HFFc6 (cell line): ENCODE measurements at regions not wholly inside any gene's neighbourhood (a gene's known extent, or its start where the extent isn't known, plus 50 kb on each side); places are given as distances from the start of the nearest gene placed in this dataset.

ENCODE experiments used
- DNase-seq: peaks from one replicate; pipeline ENCODE4 v3.0.0-alpha.2; 2018
- H3K27ac Mint-ChIP-seq: 2 replicates; pipeline ENCODE4 v1.8.0; 2020; ENCODE audit warnings: mild to moderate bottlenecking, mixed read lengths
- H3K27me3 Mint-ChIP-seq: 2 replicates; pipeline ENCODE4 v1.8.0; 2021; ENCODE audit warnings: mild to moderate bottlenecking, moderate library complexity, mixed read lengths; ENCODE audit not compliant: insufficient read depth
- H3K36me3 Mint-ChIP-seq: 2 replicates; pipeline ENCODE4 v1.8.0; 2021; ENCODE audit warnings: low read depth, mixed read lengths
- H3K4me1 Mint-ChIP-seq: 2 replicates; pipeline ENCODE4 v1.8.0; 2020; ENCODE audit warnings: low read depth, mixed read lengths
- H3K4me3 Mint-ChIP-seq: 2 replicates; pipeline ENCODE4 v1.8.0; 2020; ENCODE audit warnings: mild to moderate bottlenecking, moderate library complexity, mixed read lengths
- H3K9me3 Mint-ChIP-seq: 2 replicates; pipeline ENCODE4 v1.8.0; 2020; ENCODE audit warnings: mild to moderate bottlenecking, mixed read lengths
- CTCF ChIP-seq: fragments of 200-600 bp; sonication (generic); IDR thresholded peaks from 2 replicates; pipeline ENCODE4 v1.5.0; 2021; ENCODE audit warnings: antibody characterized with exemption, mild to moderate bottlenecking

- no peaks in the 10 kb centered on the region for H3K36me3 Mint-ChIP-seq
- H3K9me3 Mint-ChIP-seq, result no peaks in the 10 kb centered on the region
- peaks cover 5% of the 10 kb centered on the region; the same call in 1 of the 2 replicates for H3K4me1 Mint-ChIP-seq
- H3K27ac Mint-ChIP-seq, result no peak overlapping the region
- peaks cover 7% of the 10 kb centered on the region for H3K27me3 Mint-ChIP-seq
- H3K4me3 Mint-ChIP-seq, result no peak overlapping the region
- no peak for TF ChIP-seq CTCF
- DNase-seq, result no peak
Observed at GRCh38 chr11:32326522-32326921, 108.8 kb downstream of the WT1 start.

- Mint-ChIP-seq H3K36me3 (no peaks in the 10 kb centered on the region), H3K4me1 (peaks cover 3% of the 10 kb centered on the region; the same call in 1 of the 2 replicates), H3K27me3 (peaks cover 13% of the 10 kb centered on the region), H3K4me3 (no peak overlapping the region), H3K27ac (no peak overlapping the region), H3K9me3 (no peaks in the 10 kb centered on the region)
- no peak for TF ChIP-seq CTCF
- no peak for DNase-seq
Observed at GRCh38 chr11:32328392-32328791, 106.9 kb downstream of the WT1 start.

GRCh38 chr11:32331098-32331497 lies 104.2 kb downstream of the WT1 start:
- H3K9me3 Mint-ChIP-seq, result peaks cover 5% of the 10 kb centered on the region; the same call in 1 of the 2 replicates
- TF ChIP-seq CTCF, result no peak
- H3K4me3 Mint-ChIP-seq, result no peak overlapping the region
- peaks cover 17% of the 10 kb centered on the region for H3K27me3 Mint-ChIP-seq
- H3K27ac Mint-ChIP-seq, result no peak overlapping the region
- H3K4me1 Mint-ChIP-seq, result no peaks in the 10 kb centered on the region; the same call in 1 of the 2 replicates
- no peaks in the 10 kb centered on the region for H3K36me3 Mint-ChIP-seq
- no peak for DNase-seq

- Mint-ChIP-seq H3K27ac (no peak overlapping the region), H3K27me3 (peaks cover 13% of the 10 kb centered on the region), H3K4me3 (no peak overlapping the region), H3K4me1 (no peaks in the 10 kb centered on the region; the same call in 1 of the 2 replicates), H3K36me3 (no peaks in the 10 kb centered on the region), H3K9me3 (peaks cover 5% of the 10 kb centered on the region; the same call in 1 of the 2 replicates)
- no peak for TF ChIP-seq CTCF
- no peak for DNase-seq
Observed at GRCh38 chr11:32331792-32332191, 103.5 kb downstream of the WT1 start.

GRCh38 chr11:32332990-32333319 lies 102.4 kb downstream of the WT1 start:
- TF ChIP-seq CTCF, result no peak
- Mint-ChIP-seq H3K9me3 (peaks cover 5% of the 10 kb centered on the region; the same call in 1 of the 2 replicates), H3K27ac (no peak overlapping the region), H3K4me3 (peak overlapping the region; percentile 41; the same call in 1 of the 2 replicates), H3K4me1 (no peaks in the 10 kb centered on the region; the same call in 1 of the 2 replicates), H3K27me3 (peaks cover 12% of the 10 kb centered on the region), H3K36me3 (no peaks in the 10 kb centered on the region)
- DNase-seq, result no peak
